ENCODE measurements at regions not wholly inside any gene's neighbourhood (a gene's known extent, or its start where the extent isn't known, plus 50 kb on each side); places are given as distances from the start of the nearest gene placed in this dataset.

GRCh38 chr2:240355962-240356361, 79.5 kb upstream of the GPC1 start:
- H3K36me3 ChIP-seq = no peaks in the 10 kb centered on the region
- H3K27me3 ChIP-seq = no peaks in the 10 kb centered on the region
- H3K4me3 ChIP-seq = no peak overlapping the region
- H3K27ac ChIP-seq = no peak overlapping the region
- DNase-seq (ENCODE audit: low spot score) = no peak
- peaks cover 0 to 13% of the 10 kb centered on the region in 2 donors for H3K9me3 ChIP-seq
- no peaks in the 10 kb centered on the region for H3K4me1 ChIP-seq
- TF ChIP-seq CTCF (IDR thresholded peaks at IDR 0.05) = no peak

GRCh38 chr2:240356700-240357640, 78.5 kb upstream of the GPC1 start:
- Histone ChIP-seq H3K4me1 (no peaks in the 10 kb centered on the region), H3K27me3 (no peaks in the 10 kb centered on the region), H3K27ac (no peak overlapping the region), H3K4me3 (no peak overlapping the region), H3K9me3 (peaks cover 0 to 20% of the 10 kb centered on the region in 2 donors), H3K36me3 (no peaks in the 10 kb centered on the region)
- no peak for DNase-seq (ENCODE audit: low spot score)
- no peak for TF ChIP-seq CTCF (IDR thresholded peaks at IDR 0.05)

DNA sequence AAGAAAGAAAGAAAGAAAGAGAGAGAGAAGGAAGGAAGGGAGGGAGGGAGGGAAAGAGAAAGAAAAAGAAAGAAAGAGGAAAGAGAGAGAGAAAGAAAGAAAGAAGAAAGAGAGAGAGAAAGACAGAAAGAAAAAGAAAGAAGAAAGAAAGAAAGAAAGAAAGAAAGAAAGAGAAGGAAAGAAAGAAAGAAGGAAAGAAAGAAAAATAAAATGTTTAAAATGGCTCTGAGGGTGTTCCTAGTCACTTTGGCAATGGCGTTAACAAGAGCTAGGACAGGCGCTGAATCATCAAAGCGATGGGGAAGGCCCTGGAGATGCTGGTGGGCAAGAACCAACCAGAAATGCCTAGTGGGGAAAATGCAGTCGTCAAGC, 77.8 kb upstream of the GPC1 start:
- Histone ChIP-seq H3K9me3 (peaks cover 0 to 20% of the 10 kb centered on the region in 2 donors), H3K27ac (no peak overlapping the region), H3K27me3 (no peaks in the 10 kb centered on the region), H3K4me1 (no peaks in the 10 kb centered on the region), H3K4me3 (no peak overlapping the region), H3K36me3 (no peaks in the 10 kb centered on the region)
- DNase-seq (ENCODE audit: low spot score) = no peak
- no peak for TF ChIP-seq CTCF (IDR thresholded peaks at IDR 0.05)

DNA sequence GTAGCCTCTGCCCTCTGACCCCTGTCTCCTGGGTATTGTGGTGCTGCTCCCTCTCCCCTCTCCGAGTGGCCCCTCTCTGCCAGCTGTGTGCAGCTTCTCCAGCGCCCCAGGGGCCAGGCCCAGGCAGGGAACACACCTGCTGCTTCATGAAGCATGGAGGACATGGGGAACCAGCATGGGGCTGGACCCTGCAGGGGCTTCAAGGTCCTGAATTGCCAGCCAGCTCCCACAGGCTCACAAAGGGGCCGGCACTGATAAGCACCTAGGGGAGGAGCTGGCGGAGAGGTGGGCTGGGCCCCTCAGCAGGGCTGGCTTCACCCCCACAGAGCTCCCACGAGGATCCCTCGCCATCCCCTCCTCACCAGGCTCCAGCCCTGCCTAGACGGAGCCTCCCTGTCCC, 77.4 kb upstream of the GPC1 start:
- H3K27me3 ChIP-seq = no peaks in the 10 kb centered on the region
- TF ChIP-seq CTCF (IDR thresholded peaks at IDR 0.05) = no peak
- no peak for DNase-seq (ENCODE audit: low spot score)
- no peak overlapping the region for H3K4me3 ChIP-seq
- peaks cover 0 to 20% of the 10 kb centered on the region in 2 donors for H3K9me3 ChIP-seq
- no peaks in the 10 kb centered on the region for H3K36me3 ChIP-seq
- H3K4me1 ChIP-seq = no peaks in the 10 kb centered on the region
- H3K27ac ChIP-seq = no peak overlapping the region

GRCh38 chr2:240358821-240359397, 76.6 kb upstream of the GPC1 start:
- Histone ChIP-seq H3K36me3 (no peaks in the 10 kb centered on the region), H3K4me3 (no peak overlapping the region), H3K27ac (no peak overlapping the region), H3K4me1 (no peaks in the 10 kb centered on the region), H3K9me3 (peaks cover 0 to 20% of the 10 kb centered on the region in 2 donors), H3K27me3 (no peaks in the 10 kb centered on the region)
- no peak for DNase-seq (ENCODE audit: low spot score)
- no peak for TF ChIP-seq CTCF (IDR thresholded peaks at IDR 0.05)

All from right atrium auricular region (tissue), 2 donors.